RWPE1 (cell line): ENCODE measurements at regions not wholly inside any gene's neighbourhood (a gene's known extent, or its start where the extent isn't known, plus 50 kb on each side); places are given as distances from the start of the nearest gene placed in this dataset.
"Not testable (repeated sequence)": the region's sequence is repeated elsewhere in the genome, so short reads cannot be mapped to it uniquely, and the experiment has no call there.

Experiments
- CTCF ChIA-PET: fragments of 350-600 bp; sonication (Branson Sonifier 250); formaldehyde crosslinking; extraction: SDS; loops from one replicate; lab custom pipeline; 2021; lab: Yijun Ruan, JAX
- POLR2A ChIA-PET: fragments of 400-600 bp; formaldehyde crosslinking; extraction: SDS; loops from one replicate; lab custom pipeline; 2020; ENCODE audit warnings: antibody characterized with exemption; ENCODE audit not compliant: low non-redundant PET; lab: Yijun Ruan, JAX
- DNase-seq: peaks from one replicate; pipeline ENCODE4 v3.0.0; 2012; ENCODE audit warnings: low spot score
- H3K27ac ChIP-seq: fragments of 450-650 bp; 2 replicates; pipeline ENCODE4 v1.5.1; 2017

DNA sequence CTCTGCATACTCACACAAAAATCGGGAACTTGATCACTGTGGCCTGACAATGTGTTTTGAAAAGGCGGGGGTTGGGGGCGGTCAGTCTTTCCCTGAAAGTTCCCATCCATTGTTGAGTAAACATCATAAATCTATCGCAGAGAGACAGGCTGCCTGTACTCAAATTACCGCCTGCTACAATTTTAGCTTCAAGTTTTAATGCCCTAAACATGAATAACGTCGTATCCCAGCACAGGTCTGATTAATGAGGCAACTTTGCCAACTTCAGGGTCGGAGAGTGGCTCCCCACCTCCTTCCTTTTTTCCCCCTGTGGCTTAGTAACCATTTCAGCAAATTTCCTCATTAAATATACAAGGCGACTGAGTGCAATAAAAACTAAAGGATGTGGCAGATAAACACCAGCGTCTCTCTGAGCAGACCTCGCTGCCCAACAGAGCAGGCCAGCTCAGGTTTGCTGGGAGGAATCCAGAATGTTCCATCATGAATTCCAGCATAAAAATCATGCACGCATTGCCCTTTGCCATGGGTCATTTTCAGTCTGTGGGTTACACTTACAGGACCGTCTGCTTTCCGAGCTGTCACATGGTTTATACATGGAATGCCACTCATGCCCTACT is 213.5 kb upstream of the PLGLB2 start:
- DNase-seq, POLR2A ChIA-PET, H3K27ac ChIP-seq, CTCF ChIA-PET: not testable (repeated sequence)

DNA sequence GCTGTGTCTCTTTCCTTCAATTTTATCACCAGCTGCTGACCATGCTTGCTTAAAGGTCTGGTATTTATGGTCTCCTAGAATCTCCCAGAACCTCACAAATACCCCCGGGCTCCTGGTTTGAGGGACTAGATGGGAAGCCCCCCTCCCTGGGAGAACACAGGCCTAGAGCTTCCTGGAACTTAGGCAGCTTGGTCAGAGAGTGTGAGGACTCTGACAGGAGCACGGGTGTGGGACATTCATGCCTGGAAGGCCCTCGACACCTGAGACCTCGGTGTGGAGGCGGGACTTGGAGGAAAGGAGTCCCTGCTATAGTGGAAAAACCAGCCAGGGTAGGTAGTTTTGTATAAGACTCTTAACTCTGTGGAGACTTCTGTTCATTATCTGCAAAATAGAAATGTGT is 211.5 kb upstream of the PLGLB2 start:
- DNase-seq, CTCF ChIA-PET, H3K27ac ChIP-seq, POLR2A ChIA-PET: not testable (repeated sequence)

DNA sequence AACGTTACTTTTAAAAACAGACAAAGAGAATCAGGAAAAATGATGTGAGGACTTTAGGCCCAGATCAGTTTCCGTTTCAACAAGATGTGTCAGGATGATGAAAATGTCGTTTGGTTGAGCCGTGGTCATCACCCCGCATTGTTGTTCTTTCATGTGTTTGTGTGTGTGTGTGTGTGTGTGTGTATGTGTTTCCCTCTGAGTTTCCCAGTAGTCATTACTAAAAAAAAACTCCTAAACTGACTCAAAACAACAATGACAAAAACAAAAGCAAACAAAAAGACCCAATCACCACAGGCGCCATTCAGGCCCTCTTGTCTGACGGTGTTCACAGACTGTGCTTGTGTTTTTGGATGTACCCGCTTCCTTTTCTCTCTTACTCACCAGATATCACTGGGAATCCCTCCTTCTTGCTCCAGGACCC is 210.6 kb upstream of the PLGLB2 start:
- DNase-seq, H3K27ac ChIP-seq, POLR2A ChIA-PET, CTCF ChIA-PET: not testable (repeated sequence)

DNA sequence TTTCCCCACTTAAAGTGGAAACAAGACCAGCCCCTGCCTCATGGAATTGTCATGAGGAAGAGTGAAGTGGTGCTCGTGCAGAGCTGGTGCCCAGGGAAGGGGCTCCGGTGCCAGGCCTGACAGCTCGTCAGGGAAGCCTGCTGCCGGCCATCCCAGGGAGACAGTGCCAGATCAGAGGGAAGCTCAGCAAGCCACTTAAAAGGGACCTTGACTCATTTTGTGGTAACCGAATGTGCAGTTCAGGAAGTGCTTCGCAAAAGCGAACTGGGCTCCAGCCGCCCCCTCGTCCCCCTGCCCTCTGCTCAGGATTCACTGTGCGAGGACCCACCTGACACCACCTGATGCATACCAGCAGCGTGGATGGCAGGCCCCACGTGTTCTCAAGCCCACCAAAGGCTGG is 209.6 kb upstream of the PLGLB2 start:
- H3K27ac ChIP-seq, POLR2A ChIA-PET, CTCF ChIA-PET, DNase-seq: not testable (repeated sequence)

DNA sequence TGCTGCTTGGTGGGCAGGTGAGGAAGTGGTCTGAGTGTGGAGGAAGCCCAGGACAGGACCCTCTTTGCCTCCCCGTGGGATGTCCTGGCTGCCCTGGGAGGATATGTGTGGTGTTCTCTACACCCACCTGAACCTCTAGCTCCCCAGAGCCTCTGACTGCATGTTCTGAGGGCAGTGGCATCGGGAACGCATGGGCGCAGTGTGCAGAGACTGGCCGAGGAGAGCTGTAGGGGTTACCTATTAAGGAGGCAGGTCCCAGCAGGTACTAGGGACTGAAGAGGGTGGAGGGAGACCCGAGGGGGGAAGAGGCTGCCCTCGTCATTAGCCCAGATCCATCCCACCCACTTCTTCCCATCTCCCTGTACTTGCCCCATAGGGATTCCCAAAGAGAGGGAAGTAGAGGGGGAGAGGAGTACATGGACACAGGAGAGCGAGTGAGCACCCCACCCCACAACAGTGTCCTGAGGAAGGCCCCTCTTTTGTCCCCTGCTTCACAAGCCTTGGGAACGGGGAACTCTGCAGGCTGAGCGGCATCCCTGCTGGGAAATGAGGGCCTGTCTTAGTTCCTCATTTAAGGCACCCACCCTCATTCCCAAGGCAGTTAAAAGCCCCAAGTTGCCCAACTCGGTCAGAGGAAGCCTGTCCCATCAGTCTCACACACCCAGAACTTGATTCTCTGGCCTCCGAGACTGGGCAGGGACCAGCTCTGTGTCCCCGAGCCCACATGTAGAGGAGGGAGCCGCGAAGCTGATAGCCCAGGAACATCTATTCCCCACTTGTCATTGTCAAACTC is 208.5 kb upstream of the PLGLB2 start:
- DNase-seq, H3K27ac ChIP-seq, CTCF ChIA-PET, POLR2A ChIA-PET: not testable (repeated sequence)

DNA sequence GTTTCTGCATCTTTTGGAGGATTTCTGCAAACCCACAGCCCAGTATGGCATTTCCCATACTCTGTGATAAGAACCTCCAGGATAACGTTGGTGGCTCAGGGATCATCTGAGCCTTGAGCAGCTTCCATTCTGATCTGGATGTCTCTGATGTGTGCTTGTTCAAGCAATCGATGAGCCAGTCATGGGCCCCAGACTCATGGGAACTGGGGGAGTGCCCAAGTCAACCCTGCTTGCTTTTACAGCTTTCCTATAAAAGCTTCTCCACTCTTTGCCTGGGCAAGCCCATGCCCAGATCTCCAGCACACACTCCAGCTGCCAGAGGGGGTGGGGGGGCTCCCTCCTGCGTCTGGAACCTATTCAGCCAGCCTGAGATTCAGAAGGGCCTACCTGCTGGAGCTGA is 207.6 kb upstream of the PLGLB2 start:
- DNase-seq, H3K27ac ChIP-seq, CTCF ChIA-PET, POLR2A ChIA-PET: not testable (repeated sequence)

DNA sequence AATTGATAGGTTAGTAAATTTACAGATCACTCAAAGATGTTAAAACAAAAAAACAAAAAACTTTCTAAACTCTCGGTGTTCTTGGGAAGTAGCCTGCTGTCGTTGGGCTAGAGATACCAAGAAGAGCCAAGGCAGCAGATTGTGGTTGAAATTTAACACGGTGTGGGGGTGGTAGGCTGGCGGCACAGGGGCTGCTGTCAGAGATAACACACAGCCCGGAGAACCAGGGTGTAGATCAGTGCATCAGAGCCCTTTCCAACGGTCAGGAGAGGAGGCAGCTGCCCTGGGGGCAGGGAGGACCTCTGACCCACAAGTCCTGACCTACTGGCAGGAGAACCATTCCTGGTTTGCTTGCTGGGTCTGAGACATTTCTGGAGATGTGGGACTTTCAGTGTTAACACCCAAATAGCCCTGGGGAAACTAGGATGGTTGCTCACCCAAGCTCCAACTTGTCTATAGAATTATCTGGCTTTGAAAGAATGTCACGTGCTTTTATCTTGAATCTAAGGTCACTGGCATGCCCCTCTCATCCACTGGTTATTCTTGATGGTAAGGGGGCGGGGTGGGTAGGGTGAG is 205.2 kb upstream of the PLGLB2 start:
- POLR2A ChIA-PET, CTCF ChIA-PET, H3K27ac ChIP-seq, DNase-seq: not testable (repeated sequence)

DNA sequence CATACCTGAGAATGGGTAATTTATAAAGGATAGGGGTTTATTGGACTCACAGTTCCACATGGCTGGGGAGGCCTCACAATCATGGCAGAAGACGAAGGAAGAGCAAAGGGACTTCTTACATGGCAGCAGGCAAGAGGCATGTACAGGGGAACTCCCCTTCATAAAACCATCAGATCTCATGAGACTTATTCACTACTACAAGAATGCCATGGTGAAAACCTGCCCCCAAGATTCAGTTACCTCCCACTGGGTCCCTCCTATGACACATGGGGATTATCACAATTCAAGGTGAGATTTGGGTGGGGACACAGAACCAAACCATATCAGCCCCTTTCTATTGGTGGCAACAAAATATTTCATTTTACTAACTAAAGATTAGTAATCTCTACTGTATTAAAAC is 204.1 kb upstream of the PLGLB2 start:
- DNase-seq, H3K27ac ChIP-seq, POLR2A ChIA-PET, CTCF ChIA-PET: not testable (repeated sequence)

DNA sequence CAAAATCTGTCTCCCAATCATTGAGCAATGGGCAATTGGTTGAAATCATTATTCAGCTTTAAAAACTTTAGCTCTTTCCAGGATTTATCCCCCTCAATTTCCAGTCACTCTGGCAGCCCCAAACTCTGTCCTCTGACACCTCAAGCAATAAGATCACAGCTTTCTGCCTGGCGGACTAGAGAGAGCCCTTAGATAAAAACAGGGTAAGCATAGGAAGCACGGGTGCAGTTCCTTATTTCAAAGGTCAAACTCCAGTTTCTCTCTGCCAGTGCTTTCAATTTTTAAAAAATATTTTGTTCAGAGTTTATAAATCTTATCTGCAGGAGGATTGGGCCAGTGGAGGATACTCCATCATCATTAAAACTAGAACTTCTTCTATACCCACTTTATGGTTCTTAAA is 200.8 kb upstream of the PLGLB2 start:
- H3K27ac ChIP-seq, DNase-seq, POLR2A ChIA-PET, CTCF ChIA-PET: not testable (repeated sequence)

DNA sequence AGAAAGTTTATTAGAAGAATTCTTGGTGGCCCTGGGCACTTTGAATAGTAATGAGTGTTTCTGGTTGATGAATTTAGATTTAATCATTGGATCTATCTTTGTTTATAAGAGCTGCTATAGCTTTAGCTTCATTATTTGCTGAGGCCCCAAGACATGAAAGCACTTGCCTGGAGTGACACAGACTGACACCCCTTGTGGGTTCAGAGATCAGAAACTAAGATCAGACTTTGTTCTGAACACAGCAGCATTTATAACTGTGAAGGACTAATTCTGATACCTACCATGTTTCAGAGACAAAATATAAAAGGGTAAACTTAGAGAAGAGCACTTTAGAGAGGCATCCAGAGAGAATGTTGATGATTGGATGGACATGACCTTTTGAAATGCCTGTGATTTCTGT is 199.9 kb upstream of the PLGLB2 start:
- POLR2A ChIA-PET, CTCF ChIA-PET, DNase-seq, H3K27ac ChIP-seq: not testable (repeated sequence)

DNA sequence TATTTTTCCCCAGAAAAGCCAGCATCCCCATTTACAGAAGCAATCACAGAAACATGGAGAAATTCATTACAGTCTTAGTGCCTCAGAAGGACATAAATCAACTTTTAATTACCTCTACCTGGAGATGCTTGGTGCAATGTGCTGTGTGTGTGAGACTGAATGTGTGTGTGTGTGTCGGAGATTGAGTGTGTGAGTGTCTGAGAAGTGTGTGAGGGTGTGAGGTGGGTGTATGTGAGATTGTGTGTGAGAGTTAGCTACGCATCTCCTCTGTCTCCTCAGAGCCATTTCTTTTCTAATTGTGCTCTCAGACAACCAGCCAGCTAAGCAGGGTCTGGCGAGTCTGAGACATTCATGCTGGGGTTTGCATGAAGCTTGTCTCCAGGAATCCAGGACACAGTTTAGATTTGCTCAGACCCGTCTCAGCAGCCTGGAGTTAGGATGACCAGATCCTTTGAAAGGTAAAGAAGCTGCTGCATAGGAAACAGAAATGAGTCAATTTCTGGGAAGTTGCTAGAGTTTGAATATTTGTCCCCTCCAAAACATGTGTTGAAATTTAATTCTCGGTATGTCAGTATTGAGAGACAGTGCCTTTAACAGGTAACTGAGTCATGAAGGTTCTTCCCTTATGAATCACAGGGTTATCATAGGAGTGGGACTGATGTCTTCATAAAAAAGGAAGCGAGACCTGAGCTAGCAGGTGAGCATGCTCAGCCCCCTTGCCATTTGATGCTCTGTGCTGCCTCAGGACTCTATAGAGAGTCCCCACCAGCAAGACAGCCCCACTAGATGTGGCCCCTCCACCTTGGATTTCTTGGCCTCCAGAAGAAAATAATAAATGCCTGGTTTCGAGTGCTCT is 199.0 kb upstream of the PLGLB2 start:
- H3K27ac ChIP-seq, result peak overlapping the region; percentile 57; the same call in 1 of the 2 replicates
- POLR2A ChIA-PET, CTCF ChIA-PET, DNase-seq: not testable (repeated sequence)

DNA sequence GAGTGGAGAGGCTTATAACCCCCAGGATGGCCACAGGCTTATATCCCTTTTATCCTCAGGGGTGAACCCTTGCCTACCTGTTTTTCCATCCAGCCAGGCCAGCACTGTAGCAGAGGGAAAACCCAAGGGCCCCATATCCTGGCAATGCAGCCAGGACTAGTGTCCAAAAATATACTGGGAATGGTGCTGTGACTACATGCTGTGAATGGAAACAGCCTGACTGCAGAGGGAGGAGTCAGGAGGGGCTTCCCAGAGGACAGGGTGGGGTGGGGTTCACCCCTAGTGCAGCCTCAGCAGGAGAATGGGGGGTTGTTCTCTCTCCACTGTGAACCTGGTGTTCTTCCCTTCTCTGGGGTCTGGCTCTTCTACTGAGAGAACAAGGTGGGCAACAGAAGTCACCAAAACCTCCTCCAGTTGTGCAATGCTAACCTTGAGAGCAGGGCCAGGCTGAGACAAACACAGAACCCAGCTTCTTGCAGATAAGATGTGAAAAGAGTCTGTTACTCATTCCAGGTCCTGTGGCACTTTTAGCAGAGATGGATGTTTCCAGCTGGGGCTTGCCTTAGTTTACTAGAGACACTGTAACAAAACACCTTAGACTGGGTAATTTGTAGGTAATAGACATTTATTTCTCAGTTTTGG is 198.2 kb upstream of the PLGLB2 start:
- H3K27ac ChIP-seq, CTCF ChIA-PET, DNase-seq, POLR2A ChIA-PET: not testable (repeated sequence)

DNA sequence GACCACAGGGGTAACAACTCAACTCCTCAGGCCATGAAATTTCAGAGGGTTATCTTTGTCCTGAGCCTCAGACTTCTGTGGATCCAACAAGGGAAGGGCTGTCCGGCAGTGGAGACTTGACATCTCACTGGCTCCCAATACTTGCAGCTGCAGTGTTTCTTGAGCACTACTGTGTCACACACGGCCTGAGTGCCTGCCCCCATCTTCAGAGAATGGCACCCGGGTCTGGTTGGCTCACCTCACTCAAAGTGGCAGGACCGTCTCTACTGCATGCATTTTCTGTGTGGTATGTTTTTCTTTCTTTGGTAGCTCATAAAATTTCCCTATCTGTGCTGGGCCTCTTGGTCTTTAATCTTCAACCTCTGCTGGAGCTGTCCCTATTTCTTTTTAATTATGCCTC is 193.2 kb upstream of the PLGLB2 start:
- POLR2A ChIA-PET, H3K27ac ChIP-seq, CTCF ChIA-PET, DNase-seq: not testable (repeated sequence)

DNA sequence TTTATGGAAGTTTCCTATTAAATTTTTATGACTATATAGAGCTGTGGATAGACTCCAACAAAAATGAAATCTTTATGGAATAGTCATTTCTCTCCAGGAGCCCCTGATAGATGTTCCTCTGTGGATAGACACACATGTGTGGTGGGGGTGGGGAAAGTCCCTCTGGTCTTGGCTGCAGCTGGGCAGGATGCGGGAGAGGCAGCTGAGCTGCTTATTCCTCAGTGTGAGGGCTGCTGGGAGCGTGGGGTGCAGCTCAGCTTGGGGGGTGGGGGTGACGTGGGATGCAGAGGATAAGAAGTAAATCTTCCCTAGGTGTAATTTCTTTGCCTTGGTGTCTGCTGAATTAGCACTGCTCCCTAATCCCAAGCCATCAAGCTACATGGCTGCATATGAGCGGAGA is 192.8 kb upstream of the PLGLB2 start:
- CTCF ChIA-PET, POLR2A ChIA-PET, H3K27ac ChIP-seq, DNase-seq: not testable (repeated sequence)

DNA sequence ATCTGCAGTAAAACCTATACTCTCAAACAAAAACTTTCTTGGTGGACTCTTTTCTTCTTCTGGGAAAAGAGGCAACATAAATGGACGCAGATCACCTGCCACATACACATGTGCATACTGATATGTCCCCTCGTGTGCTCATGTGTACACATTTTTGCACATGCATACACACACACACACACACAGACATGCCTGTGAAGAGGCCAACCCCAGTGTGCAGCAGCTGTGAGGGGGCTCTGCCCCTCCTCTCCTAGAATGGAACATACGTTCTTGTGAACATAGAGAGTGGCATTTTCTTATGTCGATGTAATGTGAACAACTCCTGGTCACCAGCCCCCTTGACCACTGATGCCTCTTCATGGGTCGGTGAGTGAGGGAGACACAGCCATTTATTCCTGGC is 188.9 kb upstream of the PLGLB2 start:
- CTCF ChIA-PET, DNase-seq, POLR2A ChIA-PET, H3K27ac ChIP-seq: not testable (repeated sequence)

DNA sequence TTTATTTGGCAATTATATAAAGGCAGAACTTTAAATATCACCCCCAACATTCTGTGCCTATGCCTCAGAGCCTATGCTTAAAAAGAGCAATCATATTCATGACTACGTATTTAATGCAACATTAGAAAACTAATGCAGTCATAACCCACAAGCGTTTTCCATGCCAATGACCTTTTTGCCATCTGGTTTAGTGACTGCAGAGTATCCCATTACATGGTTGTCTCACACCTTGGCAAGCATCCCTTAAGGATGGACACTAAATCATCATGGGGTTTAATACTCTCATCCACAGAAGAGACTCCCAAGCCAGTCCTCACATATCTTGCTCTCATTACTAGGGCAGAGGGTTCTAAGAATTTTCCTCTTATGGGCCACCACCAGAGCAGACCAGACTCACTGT is 188.2 kb upstream of the PLGLB2 start:
- H3K27ac ChIP-seq, CTCF ChIA-PET, POLR2A ChIA-PET, DNase-seq: not testable (repeated sequence)
